Vagina (tissue), 2 donors: ENCODE measurements at regions not wholly inside any gene's neighbourhood (a gene's known extent, or its start where the extent isn't known, plus 50 kb on each side); places are given as distances from the start of the nearest gene placed in this dataset.

Source experiments
- DNase-seq, 2 donors: peaks; one replicate each; pipeline ENCODE4 v3.0.0-alpha.2; 2017; ENCODE audit errors: extremely low spot score in 2 of 2
- H3K27ac ChIP-seq: fragments of 200-600 bp; sonication (generic); one replicate; pipeline ENCODE4 v1.5.1; 2019
- H3K27me3 ChIP-seq: fragments of 200-600 bp; sonication (generic); one replicate; pipeline ENCODE4 v1.5.1; 2019
- H3K36me3 ChIP-seq, 2 donors: fragments of 200-600 bp; sonication (generic); one replicate each; pipeline ENCODE4 v1.5.1; 2017 to 2019
- H3K4me1 ChIP-seq: fragments of 200-600 bp; sonication (generic); one replicate; pipeline ENCODE4 v1.5.1; 2019
- H3K4me3 ChIP-seq, 2 donors: fragments of 200-600 bp; sonication (generic); 1 replicate in 1 of 2; 2 replicates in 1 of 2; pipeline ENCODE4 v1.5.1; 2016 to 2019
- H3K9me3 ChIP-seq: fragments of 200-600 bp; sonication (generic); one replicate; pipeline ENCODE4 v1.5.1; 2019
- CTCF ChIP-seq, 3 experiments: fragments of 450-650 bp in 2 of 3; fragments of 200-600 bp in 1 of 3; sonication (generic) in 1 of 3; IDR thresholded peaks; one replicate each; pipeline ENCODE4 v1.5.1; 2017 to 2019; ENCODE audit warnings: antibody characterized with exemption in 3 of 3, mild to moderate bottlenecking in 2 of 3, moderate library complexity in 2 of 3
- POLR2A ChIP-seq, 2 donors: fragments of 450-650 bp; IDR thresholded peaks; one replicate each; pipeline ENCODE4 v1.6.1; 2017; ENCODE audit warnings: antibody characterized with exemption in 2 of 2, mild to moderate bottlenecking in 2 of 2, moderate library complexity in 2 of 2
- POLR2AphosphoS5 ChIP-seq, 2 donors: sonication (generic); formaldehyde crosslinking; IDR thresholded peaks; one replicate each; pipeline ENCODE4 v1.9.0; 2017; ENCODE audit warnings: antibody characterized with exemption in 2 of 2, mild to moderate bottlenecking in 2 of 2, low read depth in 1 of 2; ENCODE audit not compliant: insufficient read depth in 1 of 2
- intact Hi-C: fragments of 100-400 bp; cut with DNase I; formaldehyde crosslinking; loops from one replicate; pipeline ENCODE4 v1.15.1; 2023

- no peak for TF ChIP-seq CTCF (IDR thresholded peaks at IDR 0.05)
- TF ChIP-seq POLR2A (IDR thresholded peaks at IDR 0.05) = no peak
- TF ChIP-seq POLR2AphosphoS5 (IDR thresholded peaks at IDR 0.05; ENCODE audit: insufficient read depth in 1 of 2, low read depth in 1 of 2) = no peak
- intact Hi-C loops = no loop called here
- no peaks in the 10 kb centered on the region for H3K36me3 ChIP-seq
Measured at GRCh38 chr9:109972026-109972882, 192.3 kb downstream of the PALM2AKAP2 start.

GRCh38 chr9:109973336-109973735 is 193.3 kb downstream of the PALM2AKAP2 start:
- no peak overlapping the region for H3K4me3 ChIP-seq
- no peaks in the 10 kb centered on the region for H3K27me3 ChIP-seq
- intact Hi-C loops = no loop called here
- no peaks in the 10 kb centered on the region for H3K4me1 ChIP-seq
- no peak overlapping the region for H3K27ac ChIP-seq
- DNase-seq = no peak
- no peak for TF ChIP-seq CTCF (IDR thresholded peaks at IDR 0.05)
- TF ChIP-seq POLR2A (IDR thresholded peaks at IDR 0.05) = no peak
- TF ChIP-seq POLR2AphosphoS5 (IDR thresholded peaks at IDR 0.05; ENCODE audit: insufficient read depth in 1 of 2, low read depth in 1 of 2) = no peak
- no peaks in the 10 kb centered on the region for H3K36me3 ChIP-seq
- H3K9me3 ChIP-seq = no peaks in the 10 kb centered on the region

More at GRCh38 chr9:109972026-109972882, 192.3 kb downstream of the PALM2AKAP2 start:
- no peak for DNase-seq
- Histone ChIP-seq H3K4me3 (no peak overlapping the region), H3K4me1 (no peaks in the 10 kb centered on the region), H3K27ac (no peak overlapping the region), H3K27me3 (no peaks in the 10 kb centered on the region), H3K9me3 (no peaks in the 10 kb centered on the region)

- Histone ChIP-seq H3K36me3 (no peaks in the 10 kb centered on the region), H3K27ac (no peak overlapping the region), H3K4me1 (no peaks in the 10 kb centered on the region), H3K4me3 (no peak overlapping the region), H3K9me3 (no peaks in the 10 kb centered on the region), H3K27me3 (no peaks in the 10 kb centered on the region)
- intact Hi-C loops = no loop called here
- DNase-seq = no peak
- TF ChIP-seq CTCF (IDR thresholded peaks at IDR 0.05) = no peak
- no peak for TF ChIP-seq POLR2AphosphoS5 (IDR thresholded peaks at IDR 0.05; ENCODE audit: insufficient read depth in 1 of 2, low read depth in 1 of 2)
- TF ChIP-seq POLR2A (IDR thresholded peaks at IDR 0.05) = no peak
Measured at GRCh38 chr9:109974143-109974917, 194.3 kb downstream of the PALM2AKAP2 start.

- intact Hi-C loops = no loop called here
- H3K27ac ChIP-seq = no peak overlapping the region
- DNase-seq = no peak
- H3K9me3 ChIP-seq = no peaks in the 10 kb centered on the region
- no peak for TF ChIP-seq CTCF (IDR thresholded peaks at IDR 0.05)
- no peak for TF ChIP-seq POLR2AphosphoS5 (IDR thresholded peaks at IDR 0.05; ENCODE audit: insufficient read depth in 1 of 2, low read depth in 1 of 2)
- no peak for TF ChIP-seq POLR2A (IDR thresholded peaks at IDR 0.05)
- no peaks in the 10 kb centered on the region for H3K27me3 ChIP-seq
- no peaks in the 10 kb centered on the region for H3K4me1 ChIP-seq
- H3K36me3 ChIP-seq = no peaks in the 10 kb centered on the region
- H3K4me3 ChIP-seq = no peak overlapping the region
Measured at GRCh38 chr9:109974918-109975276, 194.9 kb downstream of the PALM2AKAP2 start.
